B cell (primary cell): ENCODE measurements at regions not wholly inside any gene's neighbourhood (a gene's known extent, or its start where the extent isn't known, plus 50 kb on each side); places are given as distances from the start of the nearest gene placed in this dataset.

ENCODE experiments used
- CTCF ChIP-seq: fragments of 200-600 bp; IDR thresholded peaks from one replicate; pipeline ENCODE4 v1.8.0; 2022; ENCODE audit warnings: antibody characterized with exemption, mild to moderate bottlenecking
- EZH2 ChIP-seq: IDR thresholded peaks from 2 replicates; pipeline ENCODE4 v1.6.1; 2012; ENCODE audit warnings: borderline replicate concordance, low read depth, mild to moderate bottlenecking, moderate library complexity, low read length; ENCODE audit not compliant: insufficient read depth, poor library complexity, severe bottlenecking

- TF ChIP-seq CTCF (no peak), EZH2 (no peak)
These were observed 128.5 kb upstream of the KIF26B start for GRCh38 chr1:245026247-245026646.
